ENCODE measurements at regions not wholly inside any gene's neighbourhood (a gene's known extent, or its start where the extent isn't known, plus 50 kb on each side); places are given as distances from the start of the nearest gene placed in this dataset.

DNA sequence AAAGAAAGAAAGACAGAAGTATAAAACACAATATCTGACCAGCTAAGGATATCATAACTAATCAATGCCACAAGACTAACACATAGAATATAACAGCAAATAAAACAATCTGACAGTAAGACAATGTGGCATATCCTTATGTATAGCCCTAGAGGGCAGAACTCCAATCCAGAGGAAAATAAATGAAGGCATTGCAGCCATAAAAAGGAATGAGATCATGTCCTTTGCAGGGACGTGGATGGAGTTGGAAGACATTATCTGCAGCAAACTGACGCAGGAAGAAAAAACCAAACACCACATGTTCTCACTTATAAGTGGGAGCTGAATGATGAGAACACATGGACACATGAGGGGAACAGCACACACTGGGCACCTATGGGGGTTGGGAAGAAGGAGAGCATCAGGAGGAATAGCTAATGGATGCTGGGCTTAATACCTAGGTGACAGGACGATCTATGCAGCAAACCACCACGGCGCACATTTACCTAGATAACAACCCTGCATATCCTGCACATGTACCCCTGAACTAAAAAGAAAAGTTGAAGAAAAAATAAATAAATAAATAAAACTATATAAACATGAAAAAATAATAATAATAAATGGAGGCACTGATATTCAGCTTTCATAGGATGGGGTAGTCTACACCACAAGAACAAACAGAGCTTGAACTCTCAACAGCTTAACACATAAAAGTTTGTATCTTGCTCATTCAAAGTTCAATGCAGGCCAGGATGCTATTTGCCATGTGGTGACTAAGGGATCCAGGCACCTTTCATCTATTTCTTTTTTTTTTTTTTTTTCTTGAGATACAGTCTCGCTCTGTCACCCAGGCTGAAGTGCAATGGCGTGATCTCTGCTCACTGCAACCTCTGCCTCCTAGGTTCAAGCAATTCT is 66.1 kb upstream of the KAT6B start:
- H3K4me1 ChIP-seq (ENCODE audit: control insufficient read depth in 1 of 2, insufficient read depth in 2 of 2, low read length in 2 of 2): no peaks in the 10 kb centered on the region
- intact Hi-C loops (cut with DNase I): no loop called here
- ATAC-seq (ENCODE audit: low FRiP score) (no peak), DNase-seq (no peak)
- WGBS, 2 donors: 82 to 88% methylated on average over 6 to 7 of the region's 7 CpGs
- no peaks in the 10 kb centered on the region for H3K27me3 ChIP-seq (ENCODE audit: control insufficient read depth in 1 of 2, insufficient read depth in 2 of 2, low read length in 1 of 2)
- no peaks in the 10 kb centered on the region for H3K9me3 ChIP-seq (ENCODE audit: control insufficient read depth, low read length)
- H3K4me3 ChIP-seq (ENCODE audit: low read length in 2 of 2): no peak overlapping the region
- no peak overlapping the region for H3K27ac ChIP-seq (ENCODE audit: low read depth in 1 of 2, low read length in 2 of 2)
- no peaks in the 10 kb centered on the region for H3K36me3 ChIP-seq (ENCODE audit: control insufficient read depth in 1 of 2, insufficient read depth in 2 of 2, low read length in 1 of 2)

DNA sequence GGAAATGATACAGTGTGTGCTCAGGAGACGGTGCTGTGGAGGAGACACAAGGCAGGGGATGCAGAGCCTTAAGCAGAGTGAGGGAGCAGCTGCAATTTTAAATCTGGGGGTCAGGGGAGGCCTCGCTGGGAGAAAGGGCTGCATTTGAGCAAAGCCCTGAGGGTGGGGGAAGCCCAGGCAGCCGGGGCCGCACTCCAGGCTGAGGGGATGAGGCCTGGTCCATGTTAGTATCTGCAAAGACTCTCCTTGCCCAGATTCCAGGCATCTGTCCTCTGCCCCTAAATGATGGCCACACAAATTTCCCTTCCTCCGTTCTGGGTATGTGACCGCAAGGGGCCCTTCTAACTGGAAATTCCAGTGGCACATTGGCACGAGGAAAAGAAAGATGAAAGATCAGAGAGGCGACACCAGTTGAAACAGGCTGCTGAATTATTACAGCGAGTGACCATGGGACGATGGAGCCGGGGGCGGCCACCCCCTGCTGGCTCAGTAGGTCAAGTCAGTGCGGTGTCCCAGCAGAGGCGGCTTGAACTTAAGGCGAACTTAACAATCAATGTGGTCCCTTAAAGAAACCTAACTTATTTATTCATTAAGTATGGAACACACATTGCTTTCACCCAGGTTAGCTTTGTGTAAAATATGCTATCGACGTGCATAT is 62.3 kb upstream of the KAT6B start:
- intact Hi-C loops (cut with DNase I): no loop called here
- H3K27ac ChIP-seq (ENCODE audit: low read depth in 1 of 2, low read length in 2 of 2): no peak overlapping the region
- ATAC-seq (ENCODE audit: low FRiP score): no peak
- no peaks in the 10 kb centered on the region for H3K36me3 ChIP-seq (ENCODE audit: control insufficient read depth in 1 of 2, insufficient read depth in 2 of 2, low read length in 1 of 2)
- no peaks in the 10 kb centered on the region for H3K9me3 ChIP-seq (ENCODE audit: control insufficient read depth, low read length)
- no peaks in the 10 kb centered on the region for H3K27me3 ChIP-seq (ENCODE audit: control insufficient read depth in 1 of 2, insufficient read depth in 2 of 2, low read length in 1 of 2)
- no peaks in the 10 kb centered on the region for H3K4me1 ChIP-seq (ENCODE audit: control insufficient read depth in 1 of 2, insufficient read depth in 2 of 2, low read length in 2 of 2)
- peak in 1 of 2 donors; percentile 66 for DNase-seq
- H3K4me3 ChIP-seq (ENCODE audit: low read length in 2 of 2): no peak overlapping the region
- 87 to 93% methylated on average over 17 of the region's 17 CpGs for whole genome bisulfite sequencing, 2 donors

- ATAC-seq (ENCODE audit: low FRiP score): no peak
- WGBS, 2 donors: 83 to 89% methylated on average over 10 of the region's 10 CpGs
- intact Hi-C loops (cut with DNase I): no loop called here
These were observed 60.9 kb upstream of the KAT6B start for GRCh38 chr10:74765465-74765975.

DNA sequence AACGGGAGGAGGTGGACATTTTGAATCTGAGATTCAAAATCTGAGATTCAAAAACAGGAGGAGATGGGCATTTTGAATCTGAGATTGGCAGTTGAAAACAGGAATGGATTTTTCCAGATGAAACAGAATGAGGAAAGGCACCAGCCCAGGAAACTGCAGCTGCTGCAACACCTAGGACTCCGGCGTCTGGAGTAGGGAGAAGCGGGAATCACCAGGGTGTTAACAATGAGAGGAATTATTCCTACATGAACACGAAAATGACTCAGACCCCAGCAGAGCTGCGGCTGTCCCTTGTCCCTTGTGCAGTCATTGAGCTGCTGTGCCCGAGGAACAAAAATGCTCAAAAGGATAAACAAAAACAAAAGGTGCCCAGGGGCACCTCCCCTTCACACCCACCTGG is 59.9 kb upstream of the KAT6B start:
- Histone ChIP-seq H3K27me3 (ENCODE audit: control insufficient read depth in 1 of 2, insufficient read depth in 2 of 2, low read length in 1 of 2) (no peaks in the 10 kb centered on the region), H3K4me3 (ENCODE audit: low read length in 2 of 2) (no peak overlapping the region), H3K27ac (ENCODE audit: low read depth in 1 of 2, low read length in 2 of 2) (no peak overlapping the region), H3K36me3 (ENCODE audit: control insufficient read depth in 1 of 2, insufficient read depth in 2 of 2, low read length in 1 of 2) (no peaks in the 10 kb centered on the region), H3K9me3 (ENCODE audit: control insufficient read depth, low read length) (no peaks in the 10 kb centered on the region), H3K4me1 (ENCODE audit: control insufficient read depth in 1 of 2, insufficient read depth in 2 of 2, low read length in 2 of 2) (no peaks in the 10 kb centered on the region)
- DNase-seq (no peak), ATAC-seq (ENCODE audit: low FRiP score) (no peak)
- WGBS, 2 donors: 77 to 79% methylated on average over 7 of the region's 7 CpGs
- intact Hi-C loops (cut with DNase I): no loop called here

More at GRCh38 chr10:74765465-74765975, 60.9 kb upstream of the KAT6B start:
- no peaks in the 10 kb centered on the region for H3K9me3 ChIP-seq (ENCODE audit: control insufficient read depth, low read length)
- no peak overlapping the region for H3K4me3 ChIP-seq (ENCODE audit: low read length in 2 of 2)
- no peak overlapping the region for H3K27ac ChIP-seq (ENCODE audit: low read depth in 1 of 2, low read length in 2 of 2)
- no peak for DNase-seq
- no peaks in the 10 kb centered on the region for H3K27me3 ChIP-seq (ENCODE audit: control insufficient read depth in 1 of 2, insufficient read depth in 2 of 2, low read length in 1 of 2)
- H3K36me3 ChIP-seq (ENCODE audit: control insufficient read depth in 1 of 2, insufficient read depth in 2 of 2, low read length in 1 of 2): no peaks in the 10 kb centered on the region
- H3K4me1 ChIP-seq (ENCODE audit: control insufficient read depth in 1 of 2, insufficient read depth in 2 of 2, low read length in 2 of 2): no peaks in the 10 kb centered on the region

GRCh38 chr10:74770400-74770799 is 56.0 kb upstream of the KAT6B start:
- no peak for ATAC-seq (ENCODE audit: low FRiP score)
- intact Hi-C loops (cut with DNase I): no loop called here
- H3K4me3 ChIP-seq (ENCODE audit: low read length in 2 of 2): no peak overlapping the region

DNA sequence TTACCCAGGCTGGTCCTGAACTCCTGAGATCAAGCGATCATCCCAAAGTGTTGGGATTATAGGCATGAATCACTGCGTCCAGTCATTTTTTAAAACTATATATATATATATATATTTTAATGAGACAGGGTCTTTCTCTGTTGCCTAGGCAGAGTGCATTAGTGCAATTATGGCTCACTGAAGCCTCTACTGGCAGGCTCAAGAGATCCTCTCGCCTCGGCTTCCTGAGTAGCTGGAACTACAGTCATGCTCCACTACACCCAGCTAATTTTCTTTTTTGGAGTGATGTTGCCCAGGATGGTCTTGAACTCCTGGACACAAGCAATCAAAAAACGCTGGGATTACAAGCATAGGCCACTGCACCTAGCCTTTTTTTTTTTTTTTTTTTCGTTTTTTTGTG is 55.3 kb upstream of the KAT6B start:
- Histone ChIP-seq H3K27ac (ENCODE audit: low read depth in 1 of 2, low read length in 2 of 2) (no peak overlapping the region), H3K9me3 (ENCODE audit: control insufficient read depth, low read length) (no peaks in the 10 kb centered on the region), H3K36me3 (ENCODE audit: control insufficient read depth in 1 of 2, insufficient read depth in 2 of 2, low read length in 1 of 2) (no peaks in the 10 kb centered on the region), H3K4me1 (ENCODE audit: control insufficient read depth in 1 of 2, insufficient read depth in 2 of 2, low read length in 2 of 2) (no peaks in the 10 kb centered on the region), H3K4me3 (ENCODE audit: low read length in 2 of 2) (no peak overlapping the region), H3K27me3 (ENCODE audit: control insufficient read depth in 1 of 2, insufficient read depth in 2 of 2, low read length in 1 of 2) (no peaks in the 10 kb centered on the region)
- intact Hi-C loops (cut with DNase I): no loop called here
- 88 to 90% methylated on average over 6 of the region's 6 CpGs for WGBS, 2 donors
- DNase-seq: no peak
- no peak for ATAC-seq (ENCODE audit: low FRiP score)

More at GRCh38 chr10:74770400-74770799, 56.0 kb upstream of the KAT6B start:
- H3K27ac ChIP-seq (ENCODE audit: low read depth in 1 of 2, low read length in 2 of 2): no peak overlapping the region
- H3K36me3 ChIP-seq (ENCODE audit: control insufficient read depth in 1 of 2, insufficient read depth in 2 of 2, low read length in 1 of 2): no peaks in the 10 kb centered on the region
- no peaks in the 10 kb centered on the region for H3K9me3 ChIP-seq (ENCODE audit: control insufficient read depth, low read length)
- no peak for DNase-seq
- no peaks in the 10 kb centered on the region for H3K4me1 ChIP-seq (ENCODE audit: control insufficient read depth in 1 of 2, insufficient read depth in 2 of 2, low read length in 2 of 2)
- no peaks in the 10 kb centered on the region for H3K27me3 ChIP-seq (ENCODE audit: control insufficient read depth in 1 of 2, insufficient read depth in 2 of 2, low read length in 1 of 2)

DNA sequence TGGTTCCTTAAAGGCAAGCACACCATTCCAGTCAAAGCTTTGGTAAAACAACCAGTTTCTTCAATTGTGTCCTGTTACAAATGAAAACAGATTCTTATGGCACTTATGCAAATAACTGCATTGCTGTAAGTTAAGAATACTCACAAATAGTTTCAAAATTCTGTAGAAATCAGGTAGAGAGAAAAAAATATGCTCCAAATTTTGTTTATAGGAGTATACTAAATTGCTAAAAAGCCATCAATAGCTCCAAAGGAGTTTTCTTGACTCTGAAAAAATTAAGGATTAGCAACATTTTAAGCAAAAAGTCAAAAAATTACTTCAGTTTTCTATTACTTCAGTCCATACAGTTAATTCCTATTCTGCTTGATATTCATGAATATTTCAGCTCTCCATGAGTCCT is 51.3 kb upstream of the KAT6B start:
- DNase-seq (no peak), ATAC-seq (ENCODE audit: low FRiP score) (no peak)
- H3K27me3 ChIP-seq (ENCODE audit: control insufficient read depth in 1 of 2, insufficient read depth in 2 of 2, low read length in 1 of 2): peaks cover 0 to 2% of the 10 kb centered on the region in 2 donors
- no peaks in the 10 kb centered on the region for H3K9me3 ChIP-seq (ENCODE audit: control insufficient read depth, low read length)
- intact Hi-C loops (cut with DNase I): no loop called here
- no peaks in the 10 kb centered on the region for H3K4me1 ChIP-seq (ENCODE audit: control insufficient read depth in 1 of 2, insufficient read depth in 2 of 2, low read length in 2 of 2)
- no peaks in the 10 kb centered on the region for H3K36me3 ChIP-seq (ENCODE audit: control insufficient read depth in 1 of 2, insufficient read depth in 2 of 2, low read length in 1 of 2)
- no peak overlapping the region for H3K4me3 ChIP-seq (ENCODE audit: low read length in 2 of 2)
- no peak overlapping the region for H3K27ac ChIP-seq (ENCODE audit: low read depth in 1 of 2, low read length in 2 of 2)
